LNCaP clone FGC (cell line): ENCODE measurements at regions not wholly inside any gene's neighbourhood (a gene's known extent, or its start where the extent isn't known, plus 50 kb on each side); places are given as distances from the start of the nearest gene placed in this dataset.
"Not testable (repeated sequence)": the region's sequence is repeated elsewhere in the genome, so short reads cannot be mapped to it uniquely, and the experiment has no call there.

Experiments used
- DNase-seq: peaks from one replicate; pipeline ENCODE4 v3.0.0-alpha.2; 2011; ENCODE audit warnings: low read depth
- H3K4me3 ChIP-seq: 2 replicates; pipeline ENCODE4 v1.5.1; 2011; ENCODE audit warnings: mild to moderate bottlenecking, low read depth, low read length, control low read depth
- CTCF ChIP-seq: IDR thresholded peaks from 2 replicates; pipeline ENCODE4 v1.5.1; 2012; ENCODE audit warnings: mild to moderate bottlenecking; ENCODE audit not compliant: control insufficient read depth, insufficient read depth; ENCODE audit errors: extremely low read depth

DNA sequence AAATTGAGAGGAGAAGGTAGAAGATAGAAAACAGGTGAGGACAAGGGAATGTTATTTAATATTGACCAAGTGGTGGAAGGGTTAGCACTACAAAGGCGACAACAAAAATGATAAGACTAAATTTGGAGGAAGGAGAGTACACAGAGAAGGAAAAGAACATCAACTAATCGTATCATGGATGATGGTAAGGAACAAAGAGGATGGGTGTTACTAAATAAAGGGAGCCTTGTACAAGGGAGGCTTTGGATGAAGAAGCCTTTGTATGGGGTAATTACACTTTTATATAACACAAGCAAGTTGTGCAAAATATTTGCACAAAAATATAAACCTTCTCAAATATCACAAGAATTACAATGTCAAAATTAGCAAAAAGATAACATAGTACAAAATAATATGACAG, 125.7 kb downstream of the ZNF608 start:
- no peak for DNase-seq
- no peak overlapping the region for H3K4me3 ChIP-seq
- TF ChIP-seq CTCF = no peak

DNA sequence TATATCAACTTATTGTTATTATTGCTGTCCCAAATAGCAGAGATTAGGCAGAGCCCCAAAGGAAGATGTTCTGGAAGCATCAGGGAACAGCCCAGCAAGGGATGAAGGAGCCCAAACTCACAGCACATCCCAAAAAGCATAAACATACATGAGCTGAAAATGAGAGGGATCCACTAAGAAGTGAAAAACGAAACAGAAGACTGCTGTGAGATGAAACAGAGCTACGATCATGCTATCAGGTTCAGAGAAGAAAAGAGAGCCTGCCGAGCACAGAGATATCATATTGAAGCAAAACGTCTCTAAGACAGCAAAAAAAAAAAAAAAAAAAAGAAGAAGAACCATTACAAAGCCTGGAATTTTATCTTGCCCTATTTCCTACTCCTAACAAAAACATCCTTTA, 127.3 kb downstream of the ZNF608 start:
- DNase-seq = no peak
- TF ChIP-seq CTCF = no peak
- H3K4me3 ChIP-seq = no peak overlapping the region

- H3K4me3 ChIP-seq = no peak overlapping the region
- no peak for TF ChIP-seq CTCF
- DNase-seq = no peak
Observed at GRCh38 chr5:124617787-124618186, 128.7 kb downstream of the ZNF608 start.

DNA sequence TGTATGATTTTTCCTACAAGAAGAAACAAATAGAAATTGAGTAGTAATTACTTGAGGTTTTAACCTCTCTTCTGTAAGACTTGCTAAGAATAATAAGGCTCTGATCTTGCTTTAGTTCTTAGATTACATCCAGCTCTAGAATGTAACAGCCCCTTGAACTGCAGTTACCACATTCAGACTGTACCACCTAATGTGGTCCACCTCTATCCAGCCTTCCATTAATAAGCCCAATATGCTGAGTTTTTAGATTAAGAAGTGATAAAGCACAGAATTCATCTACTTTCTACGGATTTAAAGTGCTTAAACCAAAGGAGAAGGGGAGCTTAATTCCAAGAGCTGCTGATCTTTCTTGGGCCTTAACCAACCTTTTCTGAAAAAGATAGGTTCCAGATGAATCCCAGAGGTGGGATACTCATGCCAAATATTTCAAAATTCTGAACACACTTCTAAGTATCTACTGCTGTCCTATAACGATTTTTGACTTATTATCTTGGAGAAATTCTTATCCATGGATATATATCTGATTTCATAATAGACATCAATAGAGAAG, 131.5 kb downstream of the ZNF608 start:
- no peak for DNase-seq
- no peak for TF ChIP-seq CTCF
- H3K4me3 ChIP-seq = no peak overlapping the region

DNA sequence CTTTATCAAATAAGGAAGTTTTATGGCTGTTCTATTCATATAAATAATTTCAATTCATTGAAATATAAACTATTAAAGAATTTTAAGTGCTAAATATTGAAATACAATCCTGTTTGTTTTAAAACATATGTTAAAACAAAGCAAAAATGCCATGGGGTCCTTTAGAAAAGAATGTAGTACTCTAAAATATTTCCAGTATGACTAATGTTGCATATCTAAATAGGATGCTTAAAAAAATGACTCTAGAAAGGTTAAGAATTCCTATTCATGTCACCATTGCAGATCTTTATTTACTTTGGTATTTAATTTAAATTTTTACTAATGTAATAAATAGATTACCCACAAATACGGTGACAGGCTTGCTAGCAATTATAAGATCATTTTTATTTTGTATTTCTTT, 132.3 kb downstream of the ZNF608 start:
- no peak overlapping the region for H3K4me3 ChIP-seq
- no peak for TF ChIP-seq CTCF
- no peak for DNase-seq

GRCh38 chr5:124613273-124613953, 133.0 kb downstream of the ZNF608 start:
- TF ChIP-seq CTCF = no peak
- DNase-seq = no peak
- H3K4me3 ChIP-seq = no peak overlapping the region

GRCh38 chr5:124612023-124612422, 134.4 kb downstream of the ZNF608 start:
- DNase-seq = no peak
- TF ChIP-seq CTCF = no peak
- H3K4me3 ChIP-seq = no peak overlapping the region

- not testable (repeated sequence) for H3K4me3 ChIP-seq, DNase-seq
Observed at GRCh38 chr5:124611262-124611661, 135.2 kb downstream of the ZNF608 start.

- DNase-seq, H3K4me3 ChIP-seq: not testable (repeated sequence)
Observed at GRCh38 chr5:124609685-124610084, 136.8 kb downstream of the ZNF608 start.
